Transverse colon (tissue), 4 donors: ENCODE measurements at regions not wholly inside any gene's neighbourhood (a gene's known extent, or its start where the extent isn't known, plus 50 kb on each side); places are given as distances from the start of the nearest gene placed in this dataset.

ENCODE experiments used
- DNase-seq: peaks from one replicate; pipeline ENCODE4 v3.0.0-alpha.2; 2019
- H3K27ac ChIP-seq, 4 donors: fragments of 200-600 bp; sonication (generic); 2 replicates each; pipeline ENCODE4 v1.5.1; 2016 to 2018; ENCODE audit warnings: inconsistent platforms in 4 of 4
- H3K27me3 ChIP-seq: fragments of 200-600 bp; sonication (generic); 2 replicates; pipeline ENCODE4 v1.5.1; 2017; ENCODE audit warnings: inconsistent platforms
- H3K36me3 ChIP-seq, 4 donors: fragments of 200-600 bp; sonication (generic); 2 replicates each; pipeline ENCODE4 v1.5.1; 2017 to 2019; ENCODE audit warnings: inconsistent platforms in 4 of 4
- H3K4me1 ChIP-seq, 4 donors: fragments of 200-600 bp; sonication (generic); 2 replicates each; pipeline ENCODE4 v1.5.1; 2017 to 2020; ENCODE audit warnings: inconsistent platforms in 4 of 4
- H3K4me3 ChIP-seq, 4 donors: fragments of 200-600 bp; sonication (generic); 1 replicate in 1 of 4; 2 replicates in 3 of 4; pipeline versions ENCODE4 v1.5.1 to v1.6.1; 2017 to 2019; ENCODE audit warnings: inconsistent platforms in 4 of 4
- H3K9me3 ChIP-seq, 2 donors: fragments of 200-600 bp; sonication (generic); 2 replicates each; pipeline ENCODE4 v1.5.1; 2017 to 2019; ENCODE audit warnings: inconsistent platforms in 2 of 2
- CTCF ChIP-seq, 5 experiments: fragments of 200-600 bp in 3 of 5; fragments of 450-650 bp in 2 of 5; sonication (generic) in 3 of 5; IDR thresholded peaks; 1 replicate in 2 of 5; 2 replicates in 3 of 5; pipeline ENCODE4 v1.5.1; 2016 to 2017; ENCODE audit warnings: antibody characterized with exemption in 5 of 5, inconsistent platforms in 3 of 5, mild to moderate bottlenecking in 2 of 5, moderate library complexity in 1 of 5
- EP300 ChIP-seq: sonication (generic); formaldehyde crosslinking; IDR thresholded peaks from one replicate; pipeline ENCODE4 v1.6.1; 2017; ENCODE audit warnings: antibody characterized with exemption, low read depth
- POLR2A ChIP-seq: fragments of 450-650 bp; IDR thresholded peaks from one replicate; pipeline ENCODE4 v1.6.1; 2016; ENCODE audit warnings: antibody characterized with exemption, mild to moderate bottlenecking, moderate library complexity
- POLR2AphosphoS5 ChIP-seq, 3 donors: sonication (generic); formaldehyde crosslinking; IDR thresholded peaks; one replicate each; pipeline ENCODE4 v1.6.1; 2016; ENCODE audit warnings: antibody characterized with exemption in 3 of 3
- WGBS, 2 donors: methylation state at CpG; one replicate each; pipeline ENCODE4 v1.1.5; 2018; ENCODE audit warnings: low coverage in 1 of 2; 5-methylcytosine and 5-hydroxymethylcytosine counted together
- in situ Hi-C, 4 donors: fragments of 200-750 bp; cut with MboI; loops; one replicate each; pipeline versions ENCODE4 v1.15.0 to v1.15.1; 2017; ENCODE audit warnings: low sequenced_read_pairs in 3 of 4, low pct_ligation_motif_present in 1 of 4, low pct_unique_long_range_greater_than_20kb in 1 of 4
- intact Hi-C: fragments of 100-400 bp; cut with DNase I; formaldehyde crosslinking; loops from one replicate; pipeline ENCODE4 v1.15.1; 2023; ENCODE audit warnings: low total_unique reads

DNA sequence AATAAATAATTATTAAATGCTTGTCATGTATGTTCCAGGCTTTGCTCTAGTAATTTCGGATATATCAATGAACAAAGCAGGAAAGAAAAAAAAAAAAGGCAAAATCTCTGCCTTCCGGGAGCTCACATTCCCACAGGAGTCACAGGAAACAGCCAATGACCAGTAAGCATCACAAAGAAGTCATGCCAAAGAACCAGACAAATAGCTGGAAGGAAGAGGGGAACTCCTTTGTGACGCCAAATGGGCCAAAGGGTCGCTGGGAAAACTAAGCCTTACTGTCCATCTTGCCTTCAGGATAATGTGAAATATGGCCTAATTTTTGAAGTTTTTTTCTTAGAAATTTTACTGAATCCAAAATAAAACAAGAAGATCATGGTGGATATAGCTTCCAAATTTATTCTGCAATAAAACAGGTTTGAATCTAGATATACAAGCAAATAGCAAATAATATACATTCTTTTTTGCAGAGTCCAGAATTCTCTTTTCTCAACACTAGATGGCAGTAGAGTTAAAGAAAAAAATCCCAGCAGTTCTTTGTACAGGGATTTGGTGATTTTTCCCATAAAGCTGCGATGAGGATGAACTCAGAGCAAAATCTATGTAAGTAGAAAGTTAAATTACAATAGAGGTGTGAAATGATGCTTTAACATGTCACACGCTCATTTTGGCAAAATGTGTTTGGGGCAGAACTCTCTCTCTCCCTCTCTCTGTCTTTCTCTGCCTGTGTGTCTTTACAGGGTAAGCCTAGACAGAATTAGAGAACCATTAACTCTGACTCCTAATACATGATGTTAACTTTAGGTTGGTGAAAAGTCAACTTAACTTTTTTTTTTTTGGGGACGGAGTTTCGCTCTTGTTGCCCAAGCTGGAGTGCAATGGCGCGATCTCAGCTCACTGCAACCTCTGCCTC, 60.0 kb upstream of the TUT7 start:
- intact Hi-C loops, result no loop called here
- 49 to 61% methylated on average over 8 to 10 of the region's 10 CpGs for WGBS, 2 donors

GRCh38 chr9:86410281-86410680, 56.1 kb upstream of the TUT7 start:
- Histone ChIP-seq H3K4me3 (no peak overlapping the region), H3K27me3 (peaks cover 4% of the 10 kb centered on the region), H3K9me3 (no peaks in the 10 kb centered on the region), H3K27ac (no peak overlapping the region), H3K4me1 (peaks cover 4 to 12% (median 7%) of the 10 kb centered on the region in 4 donors), H3K36me3 (no peaks in the 10 kb centered on the region)
- 76 to 87% methylated on average over 4 to 5 of the region's 5 CpGs for WGBS, 2 donors
- DNase-seq, result no peak
- TF ChIP-seq EP300, result no peak
- TF ChIP-seq CTCF (IDR thresholded peaks at IDR 0.05), result no peak
- TF ChIP-seq POLR2AphosphoS5 (IDR thresholded peaks at IDR 0.05), result no peak
- TF ChIP-seq POLR2A, result no peak
- in situ Hi-C loops (loop anchor here in 3 of 4 donors (10.0 to 25.0 kb wide), 3 partner anchors 905 to 1252 kb away; no protein-coding TSS in a partner anchor), intact Hi-C loops (no loop called here)

More for the DNA sequence above, 60.0 kb upstream of the TUT7 start:
- Histone ChIP-seq H3K9me3 (no peaks in the 10 kb centered on the region), H3K36me3 (no peaks in the 10 kb centered on the region), H3K4me3 (no peak overlapping the region), H3K27ac (no peak overlapping the region), H3K4me1 (no peaks in the 10 kb centered on the region), H3K27me3 (peaks cover 4% of the 10 kb centered on the region)
- peak; percentile 41 to 78 (median 71) for TF ChIP-seq CTCF (IDR thresholded peaks at IDR 0.05)
- no peak for TF ChIP-seq POLR2A
- DNase-seq, result no peak
- in situ Hi-C loops, result loop anchor here in 3 of 4 donors (10.0 to 25.0 kb wide), 3 partner anchors 901 to 1248 kb away; no protein-coding TSS in a partner anchor

DNA sequence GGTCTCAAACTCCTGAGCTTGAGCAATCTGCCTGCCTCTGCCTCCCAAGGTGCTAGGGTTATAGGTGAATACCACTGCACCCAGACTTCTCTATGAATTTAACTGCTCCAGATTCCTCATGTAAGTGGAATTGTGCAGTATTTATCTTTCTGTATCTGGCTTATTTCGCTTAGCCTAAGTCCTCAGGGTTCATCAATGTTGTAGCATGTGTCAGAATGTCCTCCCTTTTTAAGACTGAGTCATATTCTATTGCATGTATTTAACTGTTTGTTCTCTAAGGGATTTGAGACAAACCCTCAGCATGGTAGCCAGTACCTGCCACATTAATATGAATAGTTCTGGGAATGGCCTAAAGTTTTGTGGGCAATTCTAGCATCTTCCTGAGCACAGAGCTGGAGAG, 53.9 kb upstream of the TUT7 start:
- Histone ChIP-seq H3K27me3 (no peaks in the 10 kb centered on the region), H3K4me1 (peaks cover 4 to 17% (median 9%) of the 10 kb centered on the region in 4 donors), H3K9me3 (no peaks in the 10 kb centered on the region), H3K36me3 (no peaks in the 10 kb centered on the region), H3K27ac (no peak overlapping the region), H3K4me3 (no peak overlapping the region)
- 79 to 80% methylated on average over 1 of the region's 1 CpG for WGBS, 2 donors
- DNase-seq, result no peak
- in situ Hi-C loops (loop anchor here in 2 of 4 donors (25.0 kb wide), 1 partner anchor 1254 kb away; no protein-coding TSS in a partner anchor), intact Hi-C loops (no loop called here)
- TF ChIP-seq EP300, result no peak
- no peak for TF ChIP-seq CTCF (IDR thresholded peaks at IDR 0.05)
- TF ChIP-seq POLR2AphosphoS5 (IDR thresholded peaks at IDR 0.05), result no peak
- TF ChIP-seq POLR2A, result no peak

- H3K27me3 ChIP-seq, result no peaks in the 10 kb centered on the region
- no peak overlapping the region for H3K4me3 ChIP-seq
- no peak for DNase-seq
- TF ChIP-seq CTCF (IDR thresholded peaks at IDR 0.05), result no peak
- no peak for TF ChIP-seq EP300
- TF ChIP-seq POLR2A, result no peak
- TF ChIP-seq POLR2AphosphoS5 (IDR thresholded peaks at IDR 0.05), result no peak
- intact Hi-C loops (no loop called here), in situ Hi-C loops (loop anchor here in 2 of 4 donors (25.0 kb wide), 1 partner anchor 1255 kb away; no protein-coding TSS in a partner anchor)
- H3K36me3 ChIP-seq, result no peaks in the 10 kb centered on the region
- H3K9me3 ChIP-seq, result no peaks in the 10 kb centered on the region
- H3K4me1 ChIP-seq, result peaks cover 4 to 17% (median 9%) of the 10 kb centered on the region in 4 donors
- WGBS, 2 donors, result 71 to 94% methylated on average over 2 to 3 of the region's 3 CpGs
- H3K27ac ChIP-seq, result peak overlapping the region in 2 of 4 donors; percentile 34 to 69
Measured at GRCh38 chr9:86407022-86407421, 52.8 kb upstream of the TUT7 start.
